Esophagus muscularis mucosa (tissue), 4 donors: ENCODE measurements at regions not wholly inside any gene's neighbourhood (a gene's known extent, or its start where the extent isn't known, plus 50 kb on each side); places are given as distances from the start of the nearest gene placed in this dataset.

Source experiments
- DNase-seq: peaks from one replicate; pipeline ENCODE4 v3.0.0-alpha.2; 2017; ENCODE audit errors: extremely low spot score
- H3K27ac ChIP-seq, 4 donors: fragments of 200-600 bp; sonication (generic); replicated peaks in 1 of 4; 1 replicate in 3 of 4; 2 replicates in 1 of 4; pipeline ENCODE4 v1.5.1; 2016 to 2019; ENCODE audit warnings: mild to moderate bottlenecking in 1 of 4
- H3K27me3 ChIP-seq, 4 donors: fragments of 200-600 bp; sonication (generic); one replicate each; pipeline versions ENCODE4 v1.5.1 to v1.6.0; 2016 to 2019
- H3K36me3 ChIP-seq, 4 donors: fragments of 200-600 bp; sonication (generic); one replicate each; pipeline ENCODE4 v1.5.1; 2016 to 2019
- H3K4me1 ChIP-seq, 4 donors: fragments of 200-600 bp; sonication (generic); one replicate each; pipeline ENCODE4 v1.5.1; 2016 to 2019
- H3K4me3 ChIP-seq, 4 donors: fragments of 200-600 bp; sonication (generic); 1 replicate in 2 of 4; 2 replicates in 2 of 4; pipeline ENCODE4 v1.5.1; 2016 to 2019; ENCODE audit warnings: mild to moderate bottlenecking in 4 of 4, moderate library complexity in 1 of 4
- H3K9me3 ChIP-seq, 4 donors: fragments of 200-600 bp; sonication (generic); 1 replicate in 3 of 4; 2 replicates in 1 of 4; pipeline ENCODE4 v1.5.1; 2016 to 2019
- EP300 ChIP-seq: sonication (generic); formaldehyde crosslinking; IDR thresholded peaks from one replicate; pipeline ENCODE4 v1.6.1; 2017; ENCODE audit warnings: antibody characterized with exemption
- POLR2A ChIP-seq: fragments of 450-650 bp; IDR thresholded peaks from one replicate; pipeline ENCODE4 v1.6.1; 2017; ENCODE audit warnings: antibody characterized with exemption, moderate library complexity, mild to moderate bottlenecking, low read depth
- POLR2AphosphoS5 ChIP-seq, 2 donors: sonication (generic); formaldehyde crosslinking; IDR thresholded peaks; one replicate each; pipeline ENCODE4 v1.6.1; 2017; ENCODE audit warnings: antibody characterized with exemption in 2 of 2
- WGBS: methylation state at CpG from one replicate; pipeline ENCODE4 v1.1.5; 2018; 5-methylcytosine and 5-hydroxymethylcytosine counted together
- intact Hi-C: fragments of 100-400 bp; cut with DNase I; formaldehyde crosslinking; loops from one replicate; pipeline ENCODE4 v1.15.1; 2023
- TF ChIP-seq, protein P1 (sequence below), 3 experiments: fragments of 200-600 bp in 2 of 3; fragments of 450-650 bp in 1 of 3; sonication (generic) in 2 of 3; IDR thresholded peaks; one replicate each; pipeline ENCODE4 v1.5.1; 2017 to 2019; ENCODE audit warnings: antibody characterized with exemption in 3 of 3, mild to moderate bottlenecking in 2 of 3, moderate library complexity in 1 of 3

DNA sequence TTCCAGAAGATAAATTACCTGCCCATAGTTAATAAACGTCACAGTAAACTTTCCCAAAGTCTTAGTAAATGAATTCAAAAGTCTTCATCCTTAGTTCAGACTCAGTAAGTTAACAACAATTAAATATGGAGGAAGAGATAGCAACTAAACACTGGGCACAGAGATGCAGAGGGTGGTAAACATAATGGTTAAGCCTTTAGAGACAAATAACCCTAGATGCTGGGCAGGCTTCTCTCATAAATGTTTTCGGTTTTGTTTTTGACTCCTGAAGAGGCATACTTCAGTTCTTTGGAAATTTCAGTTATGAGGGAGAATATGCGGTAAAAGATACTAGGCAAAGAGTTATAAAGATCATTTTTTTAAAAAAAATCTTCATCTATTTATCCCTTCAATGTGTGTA is 369.8 kb downstream of the FRK start:
- TF ChIP-seq POLR2AphosphoS5 (IDR thresholded peaks at IDR 0.05): no peak
- no peak for TF ChIP-seq POLR2A
- no peak for TF ChIP-seq EP300
- TF ChIP-seq, protein P1, sequence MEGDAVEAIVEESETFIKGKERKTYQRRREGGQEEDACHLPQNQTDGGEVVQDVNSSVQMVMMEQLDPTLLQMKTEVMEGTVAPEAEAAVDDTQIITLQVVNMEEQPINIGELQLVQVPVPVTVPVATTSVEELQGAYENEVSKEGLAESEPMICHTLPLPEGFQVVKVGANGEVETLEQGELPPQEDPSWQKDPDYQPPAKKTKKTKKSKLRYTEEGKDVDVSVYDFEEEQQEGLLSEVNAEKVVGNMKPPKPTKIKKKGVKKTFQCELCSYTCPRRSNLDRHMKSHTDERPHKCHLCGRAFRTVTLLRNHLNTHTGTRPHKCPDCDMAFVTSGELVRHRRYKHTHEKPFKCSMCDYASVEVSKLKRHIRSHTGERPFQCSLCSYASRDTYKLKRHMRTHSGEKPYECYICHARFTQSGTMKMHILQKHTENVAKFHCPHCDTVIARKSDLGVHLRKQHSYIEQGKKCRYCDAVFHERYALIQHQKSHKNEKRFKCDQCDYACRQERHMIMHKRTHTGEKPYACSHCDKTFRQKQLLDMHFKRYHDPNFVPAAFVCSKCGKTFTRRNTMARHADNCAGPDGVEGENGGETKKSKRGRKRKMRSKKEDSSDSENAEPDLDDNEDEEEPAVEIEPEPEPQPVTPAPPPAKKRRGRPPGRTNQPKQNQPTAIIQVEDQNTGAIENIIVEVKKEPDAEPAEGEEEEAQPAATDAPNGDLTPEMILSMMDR (IDR thresholded peaks at IDR 0.05): no peak
- Histone ChIP-seq H3K4me1 (no peaks in the 10 kb centered on the region), H3K4me3 (no peak overlapping the region), H3K36me3 (no peaks in the 10 kb centered on the region), H3K27ac (no peak overlapping the region), H3K9me3 (no peaks in the 10 kb centered on the region), H3K27me3 (no peaks in the 10 kb centered on the region)
- intact Hi-C loops: no loop called here
- DNase-seq: no peak
- WGBS: 76% methylated on average over 3 of the region's 3 CpGs

DNA sequence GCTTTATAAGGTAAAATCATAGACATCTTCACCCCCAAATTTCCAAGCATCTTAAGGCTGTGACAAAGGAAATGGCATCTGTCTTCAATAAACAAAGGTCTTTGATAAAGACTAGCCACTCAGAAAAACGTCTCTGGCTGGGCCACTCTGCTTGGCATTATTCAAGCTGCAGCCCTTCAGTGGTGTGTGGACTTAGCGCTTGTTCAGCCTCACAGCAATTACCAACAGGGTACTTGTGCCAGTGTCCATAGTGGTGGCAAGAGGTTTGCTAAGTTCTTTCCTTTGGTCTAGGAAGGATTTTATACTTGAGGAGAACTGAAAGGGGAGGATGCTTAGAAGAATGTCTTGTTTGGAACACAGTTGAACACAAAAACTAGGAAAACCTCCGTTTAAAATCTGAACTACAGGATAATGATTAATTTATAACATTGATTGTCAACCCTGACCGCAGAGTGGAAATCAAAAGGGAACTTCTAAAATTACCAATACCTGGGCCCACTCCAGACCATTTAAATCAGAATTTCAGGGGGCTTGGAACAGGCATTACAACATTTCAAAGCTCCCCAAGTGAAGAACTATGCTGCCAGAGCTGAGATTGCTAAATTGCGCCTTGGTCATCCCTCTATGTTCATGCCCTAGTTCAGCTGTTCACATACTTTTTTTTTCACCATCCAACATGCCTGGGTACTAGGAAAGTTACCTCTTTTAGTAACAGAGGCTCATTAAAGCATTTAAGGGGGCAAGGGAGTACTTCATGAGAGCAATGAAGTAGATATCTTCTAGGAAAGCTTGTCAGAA is 378.5 kb downstream of the FRK start:
- Histone ChIP-seq H3K4me3 (no peak overlapping the region), H3K4me1 (no peaks in the 10 kb centered on the region), H3K27ac (no peak overlapping the region), H3K36me3 (no peaks in the 10 kb centered on the region), H3K9me3 (no peaks in the 10 kb centered on the region), H3K27me3 (no peaks in the 10 kb centered on the region)
- WGBS: 78% methylated on average over 5 of the region's 5 CpGs
- intact Hi-C loops: no loop called here
- DNase-seq: no peak
- TF ChIP-seq, protein P1 (IDR thresholded peaks at IDR 0.05): no peak
- TF ChIP-seq EP300 (no peak), POLR2AphosphoS5 (IDR thresholded peaks at IDR 0.05) (no peak), POLR2A (no peak)

DNA sequence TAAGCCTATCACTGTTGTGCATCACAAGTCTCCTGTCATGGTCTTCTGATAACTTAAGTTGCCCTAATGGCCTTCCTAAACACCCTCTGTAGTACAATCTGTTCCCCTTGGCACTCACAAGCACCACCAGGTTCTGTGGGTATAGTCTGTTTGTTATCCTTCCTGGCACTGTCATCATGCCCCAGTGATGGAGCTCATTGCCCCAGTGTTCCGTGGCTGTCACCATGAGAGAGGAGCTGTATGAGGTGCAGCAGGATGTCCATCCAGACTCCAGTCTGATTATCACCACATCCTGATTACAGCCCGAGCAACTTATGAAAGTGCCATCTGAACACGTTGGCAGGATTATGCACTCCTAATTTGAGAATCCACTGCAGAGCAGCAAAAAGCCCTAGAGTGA is 380.1 kb downstream of the FRK start:
- TF ChIP-seq POLR2A: no peak
- WGBS: 82% methylated on average over 3 of the region's 3 CpGs
- Histone ChIP-seq H3K27me3 (no peaks in the 10 kb centered on the region), H3K36me3 (no peaks in the 10 kb centered on the region), H3K4me3 (no peak overlapping the region), H3K4me1 (no peaks in the 10 kb centered on the region), H3K9me3 (no peaks in the 10 kb centered on the region), H3K27ac (no peak overlapping the region)
- intact Hi-C loops: no loop called here
- no peak for DNase-seq

DNA sequence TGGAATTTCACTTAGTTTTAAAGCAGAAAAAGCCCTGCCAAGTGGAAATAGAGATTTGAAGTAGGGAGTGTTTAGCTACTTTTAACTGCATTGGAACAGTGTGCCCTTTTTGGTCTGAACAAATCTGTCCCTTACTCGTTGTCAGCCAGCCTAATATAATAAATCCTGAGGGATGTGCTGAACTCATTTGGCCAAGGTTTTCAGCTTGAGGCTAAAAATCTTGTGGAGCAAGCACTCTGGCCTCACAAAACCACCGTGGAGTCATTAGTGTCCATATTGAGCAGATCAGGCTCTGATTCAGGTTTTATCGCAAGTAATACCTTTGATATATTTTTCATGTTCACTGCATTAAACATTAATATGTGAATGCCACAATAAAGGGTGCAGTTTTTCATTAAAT is 383.5 kb downstream of the FRK start:
- no peaks in the 10 kb centered on the region for H3K27me3 ChIP-seq
- DNase-seq: no peak
- no peak overlapping the region for H3K4me3 ChIP-seq
- no peaks in the 10 kb centered on the region for H3K4me1 ChIP-seq
- 62% methylated on average over 3 of the region's 3 CpGs for WGBS
- TF ChIP-seq POLR2A: no peak
- H3K9me3 ChIP-seq: no peaks in the 10 kb centered on the region
- no peaks in the 10 kb centered on the region for H3K36me3 ChIP-seq
- no peak overlapping the region for H3K27ac ChIP-seq
- intact Hi-C loops: no loop called here

DNA sequence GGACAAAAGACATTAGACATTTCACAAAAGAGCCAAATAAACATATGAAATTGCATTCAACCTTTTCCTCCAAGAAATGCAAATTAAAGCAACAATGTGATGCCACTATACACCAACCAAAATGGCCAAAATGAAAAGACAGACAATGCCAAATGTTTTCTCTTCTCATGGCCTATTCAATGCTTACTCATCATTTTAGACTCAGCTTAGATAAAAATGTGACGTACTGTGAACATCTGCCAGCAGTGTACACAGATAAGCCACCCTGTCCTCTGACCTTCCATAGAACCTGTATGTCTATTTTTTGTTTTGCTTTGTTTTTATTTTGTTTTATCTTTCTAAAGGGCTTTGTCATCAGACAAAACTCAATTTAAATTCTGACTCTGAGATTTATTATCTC is 385.2 kb downstream of the FRK start:
- Histone ChIP-seq H3K9me3 (no peaks in the 10 kb centered on the region), H3K4me1 (no peaks in the 10 kb centered on the region), H3K27me3 (no peaks in the 10 kb centered on the region), H3K4me3 (no peak overlapping the region), H3K36me3 (no peaks in the 10 kb centered on the region), H3K27ac (no peak overlapping the region)
- TF ChIP-seq EP300 (no peak), POLR2A (no peak), POLR2AphosphoS5 (IDR thresholded peaks at IDR 0.05) (no peak)
- TF ChIP-seq, protein P1 (IDR thresholded peaks at IDR 0.05): no peak
- intact Hi-C loops: no loop called here
- WGBS: 88% methylated on average over 1 of the region's 1 CpG
- no peak for DNase-seq

DNA sequence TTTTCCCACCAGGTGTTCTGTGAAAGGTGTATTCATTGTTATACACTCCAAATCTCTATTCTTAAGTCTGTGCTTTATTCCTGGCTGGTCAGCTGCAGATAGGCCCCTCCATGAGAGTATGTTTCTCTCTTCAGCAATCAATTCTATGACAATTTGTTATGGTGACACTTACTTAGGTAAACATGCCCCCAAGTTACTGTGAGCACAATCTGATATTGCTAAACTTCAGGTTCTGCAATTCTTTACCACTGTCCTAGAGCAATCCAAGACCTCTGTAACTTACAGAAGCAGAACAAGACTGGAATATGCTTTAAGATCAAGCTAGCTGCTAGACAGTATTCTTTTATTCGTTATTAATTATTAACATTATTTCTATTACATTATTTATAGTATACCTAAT is 391.9 kb downstream of the FRK start:
- WGBS: 82% methylated on average over 1 of the region's 1 CpG
- H3K4me1 ChIP-seq: no peaks in the 10 kb centered on the region
- intact Hi-C loops: no loop called here
- H3K27me3 ChIP-seq: no peaks in the 10 kb centered on the region
- DNase-seq: no peak
- H3K27ac ChIP-seq: no peak overlapping the region
- no peaks in the 10 kb centered on the region for H3K9me3 ChIP-seq
- TF ChIP-seq POLR2A: no peak
- no peak for TF ChIP-seq POLR2AphosphoS5 (IDR thresholded peaks at IDR 0.05)
- TF ChIP-seq, protein P1 (IDR thresholded peaks at IDR 0.05): no peak
- TF ChIP-seq EP300: no peak
- H3K4me3 ChIP-seq: no peak overlapping the region
- H3K36me3 ChIP-seq: no peaks in the 10 kb centered on the region
